ENCODE measurements at regions not wholly inside any gene's neighbourhood (a gene's known extent, or its start where the extent isn't known, plus 50 kb on each side); places are given as distances from the start of the nearest gene placed in this dataset.

- no peak for TF ChIP-seq CTCF (IDR thresholded peaks at IDR 0.05)
- TF ChIP-seq GATA2 (CRISPR knock-in tag; IDR thresholded peaks at IDR 0.05), result no peak
- no peak for TF ChIP-seq RFX5 (IDR thresholded peaks at IDR 0.05; ENCODE audit: low read length)
- TF ChIP-seq POLR2AphosphoS5 (IDR thresholded peaks at IDR 0.05; ENCODE audit: low read depth, low read length), result no peak
- TF ChIP-seq RXRA (IDR thresholded peaks at IDR 0.05; ENCODE audit: borderline replicate concordance, low read depth), result no peak
- TF ChIP-seq, protein P1, sequence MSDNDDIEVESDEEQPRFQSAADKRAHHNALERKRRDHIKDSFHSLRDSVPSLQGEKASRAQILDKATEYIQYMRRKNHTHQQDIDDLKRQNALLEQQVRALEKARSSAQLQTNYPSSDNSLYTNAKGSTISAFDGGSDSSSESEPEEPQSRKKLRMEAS (IDR thresholded peaks at IDR 0.05; ENCODE audit: low read depth), result no peak
- TF ChIP-seq TCF12 (IDR thresholded peaks at IDR 0.05), result no peak
- TF ChIP-seq, protein P2, sequence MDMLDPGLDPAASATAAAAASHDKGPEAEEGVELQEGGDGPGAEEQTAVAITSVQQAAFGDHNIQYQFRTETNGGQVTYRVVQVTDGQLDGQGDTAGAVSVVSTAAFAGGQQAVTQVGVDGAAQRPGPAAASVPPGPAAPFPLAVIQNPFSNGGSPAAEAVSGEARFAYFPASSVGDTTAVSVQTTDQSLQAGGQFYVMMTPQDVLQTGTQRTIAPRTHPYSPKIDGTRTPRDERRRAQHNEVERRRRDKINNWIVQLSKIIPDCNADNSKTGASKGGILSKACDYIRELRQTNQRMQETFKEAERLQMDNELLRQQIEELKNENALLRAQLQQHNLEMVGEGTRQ (IDR thresholded peaks at IDR 0.05; ENCODE audit: borderline replicate concordance, low read depth, low read length), result no peak
- no peak for TF ChIP-seq SMC3 (IDR thresholded peaks at IDR 0.05; ENCODE audit: low read depth, low read length)
These were observed 201.4 kb upstream of the CIBAR2 start for GRCh38 chr16:85313526-85314301.
